A673 (cell line): ENCODE measurements at regions not wholly inside any gene's neighbourhood (a gene's known extent, or its start where the extent isn't known, plus 50 kb on each side); places are given as distances from the start of the nearest gene placed in this dataset.

Experiments used
- CTCF ChIP-seq: fragments of 300-800, 200-600 bp; sonication (generic); conservative IDR thresholded peaks from 2 replicates; pipeline ENCODE4 v1.5.1; 2017; ENCODE audit warnings: low read depth, mild to moderate bottlenecking, antibody characterized with exemption, low read length, moderate library complexity, mixed read lengths
- EZH2 ChIP-seq: fragments of 200-600 bp; sonication (generic); IDR thresholded peaks from 2 replicates; pipeline ENCODE4 v1.6.1; 2017; ENCODE audit warnings: borderline replicate concordance, low read depth, mild to moderate bottlenecking, mixed read lengths, antibody characterized with exemption, low read length; ENCODE audit not compliant: poor library complexity, severe bottlenecking

GRCh38 chr5:163569284-163569683 lies 63.9 kb downstream of the MAT2B start:
- TF ChIP-seq EZH2 (no peak), CTCF (peak; percentile 60)
